Lung (tissue), 11 donors: ENCODE measurements at regions not wholly inside any gene's neighbourhood (a gene's known extent, or its start where the extent isn't known, plus 50 kb on each side); places are given as distances from the start of the nearest gene placed in this dataset.
A peak's percentile ranks its signal among the peaks of the same experiment; 100 is the strongest.

Experiments used
- ATAC-seq: fragments of 200-7000 bp; cut with Tn5 transposase; one replicate; pipeline ENCODE4 v1.9.1; 2020; ENCODE audit warnings: moderate number of reproducible peaks; ENCODE audit not compliant: insufficient read depth, low FRiP score
- DNase-seq, 3 donors: peaks; one replicate each; pipeline ENCODE4 v3.0.0-alpha.2; 2013 to 2017
- H3K27ac ChIP-seq, 2 donors: one replicate each; pipeline ENCODE4 v1.5.1; 2013; ENCODE audit warnings: mild to moderate bottlenecking in 2 of 2, moderate library complexity in 2 of 2, control low read depth in 1 of 2, inconsistent platforms in 1 of 2, low read depth in 1 of 2, low read length in 1 of 2
- H3K27me3 ChIP-seq, 3 donors: one replicate each; pipeline ENCODE4 v1.5.1; 2013; ENCODE audit warnings: low read length in 2 of 3; ENCODE audit not compliant: control insufficient read depth in 3 of 3, insufficient read depth in 3 of 3
- H3K36me3 ChIP-seq, 4 donors: one replicate each; pipeline ENCODE4 v1.5.1; 2013; ENCODE audit warnings: low read length in 4 of 4, mild to moderate bottlenecking in 1 of 4, moderate library complexity in 1 of 4; ENCODE audit not compliant: control insufficient read depth in 4 of 4, insufficient read depth in 4 of 4
- H3K4me1 ChIP-seq, 5 donors: one replicate each; pipeline ENCODE4 v1.5.1; 2013; ENCODE audit warnings: low read length in 5 of 5, mild to moderate bottlenecking in 2 of 5, moderate library complexity in 1 of 5; ENCODE audit not compliant: control insufficient read depth in 5 of 5, insufficient read depth in 5 of 5
- H3K4me3 ChIP-seq: one replicate; pipeline ENCODE4 v1.5.1; 2013; ENCODE audit warnings: mild to moderate bottlenecking, control low read depth, moderate library complexity
- H3K9ac ChIP-seq, 2 donors: one replicate each; pipeline ENCODE4 v1.5.1; 2013; ENCODE audit warnings: low read length in 2 of 2, control low read depth in 1 of 2; ENCODE audit not compliant: insufficient read depth in 1 of 2
- H3K9me3 ChIP-seq, 4 donors: one replicate each; pipeline ENCODE4 v1.5.1; 2013; ENCODE audit warnings: low read length in 3 of 4, mild to moderate bottlenecking in 1 of 4, moderate library complexity in 1 of 4; ENCODE audit not compliant: control insufficient read depth in 4 of 4, insufficient read depth in 3 of 4
- CTCF ChIP-seq: IDR thresholded peaks from 2 replicates; pipeline ENCODE4 v1.5.1; 2012; ENCODE audit warnings: mild to moderate bottlenecking; ENCODE audit errors: control extremely low read depth, extremely low read depth
- WGBS, 2 donors: extraction: QIAGEN DNeasy Blood & Tissue Kit; methylation state at CpG; one replicate each; pipeline ENCODE4 v1.1.7; 2013; 5-methylcytosine and 5-hydroxymethylcytosine counted together
- donor health status: control.
- donor health status: control.
- donor health status: Bipolar disorder and iron deficiency.
- donor health status: healthy.
- donor health status: DM: yes; HTN: yes; CAD: no.

- WGBS, 2 donors = 68 to 85% methylated on average over 4 of the region's 4 CpGs
- ATAC-seq (no peak), DNase-seq (peak in 1 of 3 donors; percentile 16)
- no peak overlapping the region for H3K9ac ChIP-seq
- H3K4me3 ChIP-seq = no peak overlapping the region
- no peak overlapping the region for H3K27ac ChIP-seq
- H3K9me3 ChIP-seq = no peaks in the 10 kb centered on the region
- no peaks in the 10 kb centered on the region for H3K4me1 ChIP-seq
- no peaks in the 10 kb centered on the region for H3K36me3 ChIP-seq
- no peak for TF ChIP-seq CTCF
- no peaks in the 10 kb centered on the region for H3K27me3 ChIP-seq
These were observed 387.3 kb upstream of the PLXNA2 start for GRCh38 chr1:208631506-208631905.

GRCh38 chr1:208634346-208635140 lies 390.4 kb upstream of the PLXNA2 start:
- DNase-seq = no peak
- H3K36me3 ChIP-seq = no peaks in the 10 kb centered on the region
- no peaks in the 10 kb centered on the region for H3K4me1 ChIP-seq
- H3K9me3 ChIP-seq = no peaks in the 10 kb centered on the region
- no peak overlapping the region for H3K4me3 ChIP-seq
- ATAC-seq = no peak
- H3K27me3 ChIP-seq = no peaks in the 10 kb centered on the region
- no peak overlapping the region for H3K27ac ChIP-seq
- 82 to 84% methylated on average over 5 of the region's 5 CpGs for WGBS, 2 donors
- TF ChIP-seq CTCF = no peak
- no peak overlapping the region for H3K9ac ChIP-seq

GRCh38 chr1:208637181-208637580 lies 393.0 kb upstream of the PLXNA2 start:
- 75 to 76% methylated on average over 3 of the region's 3 CpGs for WGBS, 2 donors
- H3K36me3 ChIP-seq = no peaks in the 10 kb centered on the region
- H3K9me3 ChIP-seq = peaks cover 0 to 3% (median 0%) of the 10 kb centered on the region in 4 donors
- H3K4me3 ChIP-seq = no peak overlapping the region
- DNase-seq = no peak
- H3K9ac ChIP-seq = no peak overlapping the region
- ATAC-seq = no peak
- no peak for TF ChIP-seq CTCF
- no peaks in the 10 kb centered on the region for H3K4me1 ChIP-seq
- H3K27ac ChIP-seq = no peak overlapping the region
- no peaks in the 10 kb centered on the region for H3K27me3 ChIP-seq

GRCh38 chr1:208639382-208639781 lies 395.2 kb upstream of the PLXNA2 start:
- no peak overlapping the region for H3K27ac ChIP-seq
- no peak overlapping the region for H3K4me3 ChIP-seq
- H3K4me1 ChIP-seq = peaks cover 0 to 13% (median 0%) of the 10 kb centered on the region in 5 donors
- DNase-seq (no peak), ATAC-seq (no peak)
- H3K36me3 ChIP-seq = no peaks in the 10 kb centered on the region
- TF ChIP-seq CTCF = no peak
- no peaks in the 10 kb centered on the region for H3K27me3 ChIP-seq
- no peak overlapping the region for H3K9ac ChIP-seq
- WGBS, 2 donors = 89% methylated on average over 2 of the region's 2 CpGs
- peaks cover 0 to 3% (median 0%) of the 10 kb centered on the region in 4 donors for H3K9me3 ChIP-seq
